Colonic mucosa (tissue), 4 donors: ENCODE measurements at regions not wholly inside any gene's neighbourhood (a gene's known extent, or its start where the extent isn't known, plus 50 kb on each side); places are given as distances from the start of the nearest gene placed in this dataset.

Experiments used
- DNase-seq: peaks from one replicate; pipeline ENCODE4 v3.0.0-alpha.2; 2020
- H3K27ac ChIP-seq: fragments of 200-600 bp; one replicate; pipeline ENCODE4 v1.8.0; 2021
- H3K27me3 ChIP-seq: fragments of 200-600 bp; one replicate; pipeline ENCODE4 v1.8.0; 2021
- H3K36me3 ChIP-seq: fragments of 200-600 bp; one replicate; pipeline ENCODE4 v1.8.0; 2021
- H3K4me1 ChIP-seq: fragments of 200-600 bp; one replicate; pipeline ENCODE4 v1.8.0; 2021; ENCODE audit warnings: mild to moderate bottlenecking
- H3K4me3 ChIP-seq: fragments of 200-600 bp; one replicate; pipeline ENCODE4 v1.8.0; 2021
- H3K9ac ChIP-seq, 2 donors: one replicate each; pipeline ENCODE4 v1.7.0; 2013; ENCODE audit warnings: control low read depth in 2 of 2, low read depth in 2 of 2, low read length in 2 of 2
- H3K9me3 ChIP-seq: fragments of 200-600 bp; one replicate; pipeline ENCODE4 v1.8.0; 2021
- intact Hi-C: fragments of 100-400 bp; cut with DNase I; formaldehyde crosslinking; loops from one replicate; pipeline ENCODE4 v1.14.1; 2022
- TF ChIP-seq, protein P1 (sequence below): fragments of 200-600 bp; IDR thresholded peaks from one replicate; pipeline ENCODE4 v1.8.0; 2022; ENCODE audit warnings: antibody characterized with exemption, mild to moderate bottlenecking
- donor health status: healthy.
- donor health status: DM: no; HTN: no; CAD: no.
- donor health status: DM: no; HTN: no; CAD: no.

DNA sequence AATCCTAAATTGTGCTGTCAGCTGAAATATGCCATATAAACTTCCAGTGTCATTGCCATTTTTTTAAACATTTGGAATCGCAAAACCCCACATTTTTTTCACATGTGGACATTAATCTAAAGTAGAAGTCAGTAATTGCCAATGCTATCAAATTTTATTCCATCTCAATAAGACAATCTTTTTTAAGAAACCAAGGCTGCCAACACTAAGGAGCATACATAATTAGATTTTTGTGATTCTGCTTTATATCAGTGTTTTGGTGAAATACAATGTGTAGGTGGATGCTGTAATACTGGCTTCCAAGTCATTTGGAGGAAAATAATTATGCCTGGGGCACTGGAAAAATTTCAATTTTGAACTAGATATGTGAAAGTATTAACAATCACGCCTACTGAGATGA is 256.7 kb downstream of the ZPLD1 start:
- no peaks in the 10 kb centered on the region for H3K36me3 ChIP-seq
- TF ChIP-seq, protein P1, sequence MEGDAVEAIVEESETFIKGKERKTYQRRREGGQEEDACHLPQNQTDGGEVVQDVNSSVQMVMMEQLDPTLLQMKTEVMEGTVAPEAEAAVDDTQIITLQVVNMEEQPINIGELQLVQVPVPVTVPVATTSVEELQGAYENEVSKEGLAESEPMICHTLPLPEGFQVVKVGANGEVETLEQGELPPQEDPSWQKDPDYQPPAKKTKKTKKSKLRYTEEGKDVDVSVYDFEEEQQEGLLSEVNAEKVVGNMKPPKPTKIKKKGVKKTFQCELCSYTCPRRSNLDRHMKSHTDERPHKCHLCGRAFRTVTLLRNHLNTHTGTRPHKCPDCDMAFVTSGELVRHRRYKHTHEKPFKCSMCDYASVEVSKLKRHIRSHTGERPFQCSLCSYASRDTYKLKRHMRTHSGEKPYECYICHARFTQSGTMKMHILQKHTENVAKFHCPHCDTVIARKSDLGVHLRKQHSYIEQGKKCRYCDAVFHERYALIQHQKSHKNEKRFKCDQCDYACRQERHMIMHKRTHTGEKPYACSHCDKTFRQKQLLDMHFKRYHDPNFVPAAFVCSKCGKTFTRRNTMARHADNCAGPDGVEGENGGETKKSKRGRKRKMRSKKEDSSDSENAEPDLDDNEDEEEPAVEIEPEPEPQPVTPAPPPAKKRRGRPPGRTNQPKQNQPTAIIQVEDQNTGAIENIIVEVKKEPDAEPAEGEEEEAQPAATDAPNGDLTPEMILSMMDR = no peak
- intact Hi-C loops = no loop called here
- no peak overlapping the region for H3K9ac ChIP-seq
- DNase-seq = no peak
- H3K27ac ChIP-seq = no peak overlapping the region
- no peaks in the 10 kb centered on the region for H3K4me1 ChIP-seq
- no peaks in the 10 kb centered on the region for H3K27me3 ChIP-seq
- H3K9me3 ChIP-seq = no peaks in the 10 kb centered on the region
- no peak overlapping the region for H3K4me3 ChIP-seq

DNA sequence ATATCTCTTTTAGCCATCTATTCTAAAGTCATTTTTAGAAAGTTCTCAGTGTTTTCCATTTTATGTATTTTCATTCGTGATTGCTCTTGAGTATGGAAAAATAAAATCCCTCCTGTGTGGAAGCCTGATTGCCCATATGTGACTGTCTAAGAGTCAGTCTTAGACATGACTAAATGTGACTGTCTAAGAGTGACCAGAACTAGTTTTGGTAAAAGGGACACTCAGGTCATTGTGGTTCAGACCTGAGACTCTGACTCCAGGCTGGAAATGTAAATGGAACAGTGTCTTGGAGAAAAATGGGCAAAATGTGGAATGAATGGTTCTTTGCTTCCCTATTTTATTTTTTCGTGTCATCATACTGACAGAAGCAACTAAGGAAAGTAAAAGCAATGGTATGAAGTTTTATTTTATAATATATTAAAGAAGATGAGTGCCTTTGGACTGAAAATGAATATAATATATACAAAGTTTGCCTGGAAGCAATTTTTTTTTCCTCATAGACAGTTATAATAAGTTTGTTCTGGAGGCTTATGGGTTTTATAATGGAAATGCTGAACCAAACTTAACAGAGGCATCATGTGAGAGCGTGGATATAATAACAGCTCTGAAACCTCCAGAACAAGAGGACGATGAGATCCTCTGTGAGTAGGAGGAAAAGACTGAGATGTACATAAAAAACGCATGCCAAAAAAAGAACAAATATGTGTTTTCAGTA is 264.4 kb downstream of the ZPLD1 start:
- intact Hi-C loops = no loop called here
- Histone ChIP-seq H3K9me3 (no peaks in the 10 kb centered on the region), H3K4me3 (no peak overlapping the region), H3K9ac (no peak overlapping the region), H3K4me1 (no peaks in the 10 kb centered on the region), H3K36me3 (no peaks in the 10 kb centered on the region), H3K27me3 (no peaks in the 10 kb centered on the region), H3K27ac (no peak overlapping the region)
- TF ChIP-seq, protein P1 = no peak
- no peak for DNase-seq

- no peaks in the 10 kb centered on the region for H3K4me1 ChIP-seq
- DNase-seq = no peak
- TF ChIP-seq, protein P1 = no peak
- H3K36me3 ChIP-seq = no peaks in the 10 kb centered on the region
- no peaks in the 10 kb centered on the region for H3K9me3 ChIP-seq
- H3K9ac ChIP-seq = no peak overlapping the region
- intact Hi-C loops = no loop called here
- H3K27ac ChIP-seq = no peak overlapping the region
- no peaks in the 10 kb centered on the region for H3K27me3 ChIP-seq
- no peak overlapping the region for H3K4me3 ChIP-seq
Observed at GRCh38 chr3:102699819-102700140, 265.0 kb downstream of the ZPLD1 start.

DNA sequence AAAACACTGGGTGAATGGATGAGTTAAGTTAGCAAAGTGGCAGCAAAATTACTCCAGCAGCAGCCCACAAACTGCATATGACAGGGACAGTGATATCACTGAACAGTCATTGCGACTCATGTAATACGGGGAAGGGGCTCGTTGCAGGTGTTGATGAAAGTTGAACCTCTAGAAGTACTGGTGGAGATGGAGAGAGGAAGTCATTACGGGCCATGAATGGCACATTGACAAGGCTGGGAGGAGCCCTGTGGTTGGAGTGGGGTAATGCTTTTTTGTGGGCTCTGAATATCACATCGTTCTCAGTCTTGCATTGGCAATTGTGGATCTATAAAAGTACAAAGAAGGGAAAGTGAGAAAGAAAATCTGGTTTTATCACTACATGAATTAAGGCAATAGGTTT is 278.1 kb downstream of the ZPLD1 start:
- no peak overlapping the region for H3K27ac ChIP-seq
- no peaks in the 10 kb centered on the region for H3K4me1 ChIP-seq
- no peak overlapping the region for H3K4me3 ChIP-seq
- H3K9me3 ChIP-seq = no peaks in the 10 kb centered on the region
- no peak overlapping the region for H3K9ac ChIP-seq
- intact Hi-C loops = no loop called here
- H3K36me3 ChIP-seq = no peaks in the 10 kb centered on the region
- TF ChIP-seq, protein P1 = no peak
- no peaks in the 10 kb centered on the region for H3K27me3 ChIP-seq
- DNase-seq = no peak

DNA sequence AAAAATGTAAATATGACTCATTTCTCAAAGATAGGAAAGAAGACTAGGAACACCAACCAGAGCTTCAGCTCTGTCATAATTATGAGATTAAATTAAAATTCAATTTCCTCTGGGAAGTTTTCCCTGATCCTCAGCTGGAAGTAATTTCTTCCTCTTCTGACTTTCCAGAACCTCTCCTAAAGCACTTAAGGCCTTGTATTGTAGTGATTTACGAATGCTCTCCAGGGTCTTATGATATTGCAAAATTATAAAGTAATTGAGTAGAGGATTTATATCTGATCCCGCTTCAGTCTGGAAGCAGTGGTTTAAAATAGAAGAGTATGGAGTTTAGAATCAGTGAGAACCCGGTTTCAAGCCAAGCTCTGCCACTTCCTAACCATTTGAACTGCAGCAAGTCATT is 279.8 kb downstream of the ZPLD1 start:
- intact Hi-C loops = no loop called here
- TF ChIP-seq, protein P1 = no peak
- Histone ChIP-seq H3K36me3 (no peaks in the 10 kb centered on the region), H3K4me1 (no peaks in the 10 kb centered on the region), H3K9ac (no peak overlapping the region), H3K27ac (no peak overlapping the region), H3K4me3 (no peak overlapping the region), H3K27me3 (no peaks in the 10 kb centered on the region), H3K9me3 (no peaks in the 10 kb centered on the region)
- no peak for DNase-seq
